Epithelial cell of esophagus (primary cell): ENCODE measurements at regions not wholly inside any gene's neighbourhood (a gene's known extent, or its start where the extent isn't known, plus 50 kb on each side); places are given as distances from the start of the nearest gene placed in this dataset.
"Not testable (repeated sequence)": the region's sequence is repeated elsewhere in the genome, so short reads cannot be mapped to it uniquely, and the experiment has no call there.

Experiments used
- DNase-seq: peaks from one replicate; pipeline ENCODE4 v3.0.0; 2010; ENCODE audit warnings: low read depth
- H3K4me3 ChIP-seq: 2 replicates; pipeline ENCODE4 v1.5.1; 2011; ENCODE audit warnings: mild to moderate bottlenecking, low read length, control low read depth
- TF ChIP-seq, protein P1 (sequence below): IDR thresholded peaks from 2 replicates; pipeline ENCODE4 v1.5.1; 2011; ENCODE audit warnings: low read depth, mild to moderate bottlenecking, low read length, control low read depth, inconsistent platforms; ENCODE audit not compliant: insufficient read depth; ENCODE audit errors: missing control alignments

GRCh38 chr6:8934318-8934717 lies 499.0 kb upstream of the SLC35B3 start:
- H3K4me3 ChIP-seq: no peak overlapping the region
- TF ChIP-seq, protein P1, sequence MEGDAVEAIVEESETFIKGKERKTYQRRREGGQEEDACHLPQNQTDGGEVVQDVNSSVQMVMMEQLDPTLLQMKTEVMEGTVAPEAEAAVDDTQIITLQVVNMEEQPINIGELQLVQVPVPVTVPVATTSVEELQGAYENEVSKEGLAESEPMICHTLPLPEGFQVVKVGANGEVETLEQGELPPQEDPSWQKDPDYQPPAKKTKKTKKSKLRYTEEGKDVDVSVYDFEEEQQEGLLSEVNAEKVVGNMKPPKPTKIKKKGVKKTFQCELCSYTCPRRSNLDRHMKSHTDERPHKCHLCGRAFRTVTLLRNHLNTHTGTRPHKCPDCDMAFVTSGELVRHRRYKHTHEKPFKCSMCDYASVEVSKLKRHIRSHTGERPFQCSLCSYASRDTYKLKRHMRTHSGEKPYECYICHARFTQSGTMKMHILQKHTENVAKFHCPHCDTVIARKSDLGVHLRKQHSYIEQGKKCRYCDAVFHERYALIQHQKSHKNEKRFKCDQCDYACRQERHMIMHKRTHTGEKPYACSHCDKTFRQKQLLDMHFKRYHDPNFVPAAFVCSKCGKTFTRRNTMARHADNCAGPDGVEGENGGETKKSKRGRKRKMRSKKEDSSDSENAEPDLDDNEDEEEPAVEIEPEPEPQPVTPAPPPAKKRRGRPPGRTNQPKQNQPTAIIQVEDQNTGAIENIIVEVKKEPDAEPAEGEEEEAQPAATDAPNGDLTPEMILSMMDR: no peak
- peak; percentile 26 for DNase-seq

GRCh38 chr6:8930009-8930408 lies 494.7 kb upstream of the SLC35B3 start:
- peak; percentile 32 for DNase-seq
- H3K4me3 ChIP-seq: no peak overlapping the region
- TF ChIP-seq, protein P1: no peak

DNA sequence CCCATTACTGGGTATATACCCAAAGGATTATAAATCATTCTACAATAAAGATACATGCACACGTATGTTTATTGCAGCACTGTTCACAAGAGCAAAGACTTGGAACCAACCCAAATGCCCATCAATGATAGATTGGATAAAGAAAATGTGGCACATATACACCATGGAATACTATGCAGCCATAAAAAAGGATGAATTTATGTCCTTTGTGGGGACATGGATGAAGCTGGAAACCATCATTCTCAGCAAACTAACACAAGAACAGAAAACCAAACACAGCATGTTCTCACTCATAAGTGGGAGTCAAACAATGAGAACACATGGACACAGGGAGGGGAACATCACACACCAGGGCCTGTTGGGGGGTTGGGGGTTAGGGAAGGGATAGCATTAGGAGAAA lies 484.9 kb upstream of the SLC35B3 start:
- H3K4me3 ChIP-seq, DNase-seq: not testable (repeated sequence)

DNA sequence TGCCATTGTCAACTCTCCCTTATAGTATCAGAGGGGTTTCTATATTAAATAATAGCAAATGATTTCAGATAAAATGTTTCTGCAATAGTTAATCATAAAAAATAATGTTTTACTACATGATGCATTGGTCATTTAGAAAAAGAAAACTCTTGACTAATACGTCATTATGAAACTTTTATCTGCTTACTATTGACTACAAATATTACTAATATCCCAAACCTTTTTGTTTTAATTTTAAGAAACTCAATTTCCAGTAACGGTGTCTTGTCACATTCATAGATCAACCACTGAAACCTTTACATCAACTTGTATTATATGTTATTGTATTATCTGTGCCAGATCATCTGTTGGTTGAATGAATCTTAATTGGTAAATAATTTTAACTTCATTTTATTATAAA lies 482.9 kb upstream of the SLC35B3 start:
- no peak for DNase-seq
- no peak overlapping the region for H3K4me3 ChIP-seq
- TF ChIP-seq, protein P1: no peak

GRCh38 chr6:8914700-8915099 lies 479.4 kb upstream of the SLC35B3 start:
- no peak for DNase-seq
- TF ChIP-seq, protein P1: no peak
- H3K4me3 ChIP-seq: no peak overlapping the region

- H3K4me3 ChIP-seq: no peak overlapping the region
- DNase-seq: no peak
- TF ChIP-seq, protein P1: no peak
These were observed 473.3 kb upstream of the SLC35B3 start for GRCh38 chr6:8908638-8909037.

DNA sequence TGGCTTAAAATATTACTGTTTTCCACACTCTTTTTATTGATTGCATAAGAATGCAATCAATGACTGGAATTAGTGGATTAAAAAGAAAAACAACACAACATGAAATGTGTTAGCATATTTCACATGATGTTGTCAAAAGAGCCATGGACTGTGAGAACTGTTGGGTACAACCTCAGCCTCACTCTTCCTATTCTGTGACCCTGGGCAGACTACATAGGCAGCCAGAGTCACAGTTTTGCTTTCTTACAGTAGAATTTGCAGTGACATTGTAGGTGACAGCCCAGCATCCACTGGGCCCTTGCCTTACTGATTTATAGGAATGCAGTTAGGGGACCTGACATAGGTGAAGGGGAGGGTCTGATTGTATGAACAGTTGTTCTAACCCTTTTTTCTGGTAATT lies 471.4 kb upstream of the SLC35B3 start:
- no peak overlapping the region for H3K4me3 ChIP-seq
- no peak for DNase-seq
- TF ChIP-seq, protein P1: no peak

GRCh38 chr6:8905757-8906156 lies 470.4 kb upstream of the SLC35B3 start:
- TF ChIP-seq, protein P1: no peak
- H3K4me3 ChIP-seq: no peak overlapping the region
- DNase-seq: peak; percentile 20
